NCI-H2171 treated with DMSO at 0.1 percent for 48 hours (cell line): ENCODE measurements at regions not wholly inside any gene's neighbourhood (a gene's known extent, or its start where the extent isn't known, plus 50 kb on each side); places are given as distances from the start of the nearest gene placed in this dataset.
"Not testable (repeated sequence)": the region's sequence is repeated elsewhere in the genome, so short reads cannot be mapped to it uniquely, and the experiment has no call there.

Source experiments
- DNase-seq: peaks from one replicate; lab custom pipeline; 2025; lab: John Stamatoyannopoulos, UW

DNA sequence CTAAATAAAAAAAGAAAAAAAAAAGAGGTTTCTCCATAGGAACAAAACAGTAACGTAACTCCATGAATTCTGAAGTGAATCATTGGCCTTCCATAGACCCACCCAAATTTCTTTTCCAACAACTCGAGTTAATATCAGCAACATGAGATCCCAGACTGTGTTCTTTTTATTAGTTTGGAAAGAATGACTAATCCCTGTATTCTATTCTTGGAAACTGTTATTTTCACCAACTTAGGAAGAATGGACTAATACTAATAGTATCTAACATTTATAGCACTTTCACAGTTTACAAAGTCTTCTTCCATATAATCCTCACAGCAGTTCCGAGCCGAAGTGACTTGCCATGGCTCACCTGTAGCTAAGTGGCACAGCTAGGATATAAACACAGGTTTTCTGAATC lies 72.7 kb upstream of the SLC4A7 start:
- no peak for DNase-seq

DNA sequence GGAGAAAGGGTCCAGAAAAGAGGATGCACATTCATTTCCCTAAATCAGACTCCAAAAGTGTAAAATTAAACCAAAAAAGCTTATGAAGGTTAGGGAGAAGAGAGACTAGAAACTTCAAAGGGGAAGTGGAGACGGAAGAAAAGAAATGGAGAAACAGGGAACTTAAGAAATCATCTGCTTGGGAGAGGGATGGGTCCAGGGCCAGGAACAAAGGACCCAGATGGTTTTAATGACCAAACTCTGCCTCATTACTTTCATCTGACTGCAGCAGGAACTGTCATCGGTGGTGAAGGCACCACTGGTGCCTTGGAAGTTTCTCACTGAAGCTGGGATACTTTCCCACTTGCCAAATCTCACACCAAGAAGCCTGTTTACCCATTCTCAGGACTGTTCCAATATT lies 70.5 kb upstream of the SLC4A7 start:
- DNase-seq, result no peak

DNA sequence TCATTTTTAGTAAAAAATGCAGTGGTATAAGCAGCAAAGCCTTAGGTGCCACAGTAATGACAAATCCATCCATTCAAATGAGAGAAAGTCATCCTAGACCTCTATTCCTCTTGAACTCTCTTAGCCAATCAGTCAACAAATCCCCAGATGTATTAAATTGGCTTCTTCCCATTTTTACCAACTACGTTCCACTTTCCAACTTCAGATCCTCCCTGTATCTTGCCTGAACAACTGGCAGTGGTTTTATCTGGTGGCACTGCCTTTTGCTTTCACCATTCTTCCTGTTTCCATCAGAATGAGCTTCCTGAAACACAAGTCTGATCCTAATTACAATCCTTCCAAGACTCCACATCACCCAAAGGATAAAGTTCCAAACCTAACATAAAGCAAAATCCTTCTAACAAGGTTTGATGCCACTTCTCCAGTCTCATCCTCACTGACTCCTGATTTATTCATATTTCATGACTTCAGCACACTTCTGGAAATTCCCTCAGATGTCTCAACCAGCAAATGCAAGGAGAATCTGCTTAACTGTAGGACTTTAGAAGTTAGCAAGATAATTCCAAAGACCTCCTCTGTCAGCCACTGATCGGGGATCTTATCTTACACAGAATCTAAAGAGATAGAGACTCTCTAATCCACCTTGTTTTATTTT lies 69.8 kb upstream of the SLC4A7 start:
- no peak for DNase-seq

DNA sequence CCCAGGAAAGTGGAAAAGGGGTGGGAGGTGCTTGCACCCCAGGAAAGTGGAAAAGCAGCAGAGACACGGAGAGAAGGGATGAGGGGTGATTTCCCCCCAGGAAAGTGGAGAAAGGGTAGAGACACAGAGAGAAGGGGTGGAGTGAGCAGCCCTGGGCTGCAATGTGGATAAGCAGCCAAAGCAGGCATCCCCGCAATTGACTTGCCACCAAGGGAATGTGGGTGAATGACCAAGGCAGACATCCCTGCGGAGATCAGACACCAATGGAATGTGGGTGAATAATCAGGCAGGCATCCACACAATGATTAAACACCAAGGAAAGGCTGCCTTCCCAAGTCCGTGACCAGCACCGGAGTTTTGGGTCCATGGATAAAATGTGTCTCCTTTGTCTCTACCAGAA lies 68.5 kb upstream of the SLC4A7 start:
- not testable (repeated sequence) for DNase-seq

DNA sequence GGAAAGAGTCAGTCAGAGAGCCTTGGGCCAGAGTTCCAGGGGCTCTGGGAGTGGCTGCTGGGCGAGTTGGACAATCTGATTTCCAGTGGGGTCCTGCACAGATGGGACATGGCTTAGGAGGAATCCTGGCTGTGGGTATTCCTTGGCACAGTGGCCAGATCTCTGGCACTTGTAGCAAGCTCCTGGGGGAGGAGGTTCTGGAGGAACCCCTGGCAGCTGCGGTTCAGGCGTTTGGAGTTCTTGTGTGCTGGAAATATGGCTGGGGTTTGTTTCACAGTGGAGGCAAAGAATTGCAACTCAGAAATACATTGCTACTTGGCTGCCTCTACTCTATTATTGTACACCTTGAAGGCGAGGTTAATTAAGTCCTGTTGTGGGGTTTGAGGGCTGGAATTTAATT lies 67.2 kb upstream of the SLC4A7 start:
- DNase-seq, result not testable (repeated sequence)

DNA sequence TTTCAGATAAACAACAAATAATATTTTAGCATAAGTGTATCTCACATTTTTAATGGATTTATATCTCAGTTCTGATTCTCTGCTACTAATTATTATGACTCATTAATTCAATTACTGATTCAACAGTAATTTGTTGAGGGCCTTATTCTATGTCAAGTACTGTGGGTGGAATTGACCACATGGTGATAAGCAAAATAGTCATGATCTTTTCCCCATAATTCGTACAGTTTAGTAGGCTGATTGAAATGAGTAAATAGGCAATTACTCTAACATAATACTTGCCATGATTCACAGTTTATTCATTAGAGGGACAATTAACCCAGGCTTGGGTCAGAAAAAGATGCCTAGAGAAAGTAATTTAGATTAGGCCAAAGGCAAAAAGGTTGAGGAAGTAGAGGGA lies 60.9 kb upstream of the SLC4A7 start:
- DNase-seq, result no peak

DNA sequence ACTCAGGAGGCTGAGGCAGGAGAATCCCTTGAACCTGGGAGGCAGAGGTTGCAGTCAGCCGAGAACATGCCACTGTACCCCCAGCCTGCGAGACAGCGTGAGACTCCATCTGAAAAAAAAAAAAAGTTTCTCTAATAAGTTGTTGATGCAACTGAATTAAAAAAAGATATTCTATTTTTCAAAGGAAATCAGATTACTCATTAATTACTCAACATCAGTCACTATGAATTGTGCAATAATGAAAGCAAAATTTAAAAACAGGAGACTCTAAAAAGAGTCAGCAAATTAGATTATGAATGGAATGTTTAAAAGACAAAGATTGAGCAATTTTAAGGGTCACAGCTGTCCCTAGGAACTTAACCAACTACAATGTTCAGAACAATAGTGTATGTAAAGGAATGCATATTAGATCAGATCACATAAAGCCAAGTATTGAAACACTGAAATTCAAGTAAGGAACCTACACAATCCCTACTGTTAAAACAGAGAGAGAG lies 60.2 kb upstream of the SLC4A7 start:
- no peak for DNase-seq

DNA sequence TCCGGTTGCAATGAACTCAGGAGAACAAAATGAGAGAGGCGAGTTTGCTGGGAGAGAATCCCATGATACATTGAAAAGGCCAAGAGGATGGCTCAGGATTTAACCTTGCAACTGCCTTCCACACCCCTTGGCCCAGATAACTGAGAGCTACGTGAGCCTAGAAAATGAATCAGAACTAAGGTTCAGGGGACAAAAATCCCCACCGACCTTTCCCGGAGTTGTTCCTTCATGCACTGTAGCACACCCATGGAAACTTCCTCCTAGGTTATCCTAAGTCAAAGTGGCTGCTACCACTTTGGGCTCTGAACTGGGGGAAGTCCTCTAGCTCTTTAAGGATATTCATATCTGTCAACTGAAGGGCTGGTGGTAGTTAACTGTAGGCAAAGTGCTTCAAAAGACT lies 58.3 kb upstream of the SLC4A7 start:
- no peak for DNase-seq

DNA sequence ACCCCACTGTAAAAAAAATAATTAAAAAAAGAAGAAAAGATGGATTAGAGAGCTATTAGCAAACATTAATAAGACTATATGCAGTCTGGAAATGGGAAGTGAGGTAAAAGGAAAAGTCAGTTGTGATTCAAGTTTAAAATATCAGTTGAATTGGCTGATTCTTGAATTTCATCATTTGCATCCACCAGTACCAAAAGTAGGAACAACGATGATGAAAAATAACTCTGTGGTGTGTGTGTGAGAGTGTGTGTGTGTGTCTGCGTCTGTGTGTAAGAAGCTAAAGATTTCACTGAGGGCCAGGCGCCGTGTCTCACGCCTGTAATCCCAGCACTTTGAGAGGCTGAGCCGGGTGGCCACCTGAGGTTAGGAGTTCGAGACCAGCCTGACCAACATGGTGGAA lies 56.0 kb upstream of the SLC4A7 start:
- DNase-seq, result no peak

DNA sequence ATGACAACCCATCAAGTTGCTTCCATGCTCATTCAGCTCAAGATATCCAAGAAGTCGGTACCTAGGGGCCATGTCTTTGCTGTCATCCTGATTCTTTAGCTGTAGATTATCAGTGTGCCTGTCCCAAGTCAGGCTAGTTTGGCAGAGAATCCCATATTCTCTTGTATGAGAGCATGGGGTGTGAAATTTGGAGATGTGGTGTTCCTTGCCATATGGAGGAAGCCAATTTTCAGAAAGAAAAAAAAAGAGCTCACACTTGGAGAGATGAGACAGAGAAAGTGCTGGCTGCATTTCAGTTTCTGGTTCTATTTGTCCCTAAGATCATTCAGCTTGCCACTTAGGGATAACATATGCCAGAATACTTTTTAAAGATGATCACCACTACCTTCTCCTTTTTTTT lies 52.3 kb upstream of the SLC4A7 start:
- no peak for DNase-seq

DNA sequence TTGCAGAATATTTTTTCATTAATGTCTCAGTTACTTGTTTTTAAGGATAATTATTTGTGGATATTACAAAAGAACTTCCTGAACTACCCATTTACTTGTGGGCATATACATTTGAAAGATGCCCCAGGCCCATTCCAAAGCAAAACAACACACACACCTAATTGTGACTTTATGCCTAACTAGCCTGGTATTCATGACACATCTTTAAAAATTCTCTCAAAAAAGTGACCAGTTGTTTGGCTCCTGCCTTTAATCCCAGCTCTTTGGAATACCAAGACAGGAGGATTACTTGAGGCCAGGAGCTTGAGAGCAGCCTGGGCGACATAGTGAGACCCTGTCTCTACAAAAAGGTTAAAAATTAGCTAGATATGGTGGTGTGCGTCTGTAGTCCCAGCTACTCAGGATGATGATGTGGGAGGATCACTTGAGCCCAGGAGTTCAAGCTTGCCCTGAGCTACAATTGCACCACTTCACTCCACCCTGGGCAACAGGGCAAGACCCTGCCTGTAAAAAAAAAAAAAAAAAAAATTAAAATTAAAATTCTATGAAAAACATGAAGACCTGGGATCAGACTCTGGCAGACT lies 51.7 kb upstream of the SLC4A7 start:
- no peak for DNase-seq

DNA sequence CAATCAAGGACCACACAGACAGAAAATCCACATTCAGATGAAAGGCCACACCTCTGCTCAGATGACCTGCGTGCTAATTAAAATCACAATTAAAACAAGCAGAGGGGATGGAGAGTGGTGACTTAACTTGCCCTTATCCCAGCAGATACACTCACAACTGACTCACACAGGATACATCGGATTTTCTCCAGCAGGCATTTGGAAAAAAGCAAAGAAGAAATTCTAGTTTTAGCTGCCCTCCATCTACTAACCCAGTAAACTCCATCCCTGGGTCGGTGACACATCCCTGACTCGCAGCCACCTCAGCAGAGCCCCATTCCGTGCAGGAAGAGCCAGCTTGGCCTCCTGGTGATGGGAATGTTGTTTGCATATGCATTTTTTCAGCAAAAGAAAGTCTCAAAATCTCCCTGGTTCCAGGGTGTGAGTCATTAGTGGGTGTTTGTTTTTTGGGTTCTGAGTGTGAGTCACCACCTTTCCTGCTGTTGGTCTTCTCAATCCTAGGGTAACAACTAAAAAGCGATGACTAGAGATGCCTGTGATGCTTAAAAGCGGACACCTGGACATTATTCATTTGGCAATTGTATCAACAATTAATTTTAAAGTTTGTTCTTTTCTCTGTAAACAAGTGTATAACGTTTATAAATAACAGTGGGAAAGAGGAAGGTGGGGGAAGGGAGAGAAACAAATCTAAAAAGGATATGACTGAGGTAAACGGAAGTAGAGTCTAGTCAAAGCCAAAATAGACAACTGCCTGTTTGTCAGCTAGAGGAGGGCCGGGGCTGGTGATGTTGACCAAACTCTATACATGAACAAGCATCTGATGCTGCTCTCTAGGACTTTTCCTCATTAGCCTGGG lies 49.8 kb upstream of the SLC4A7 start:
- no peak for DNase-seq
